CD14-positive monocyte (primary cell): ENCODE measurements at regions not wholly inside any gene's neighbourhood (a gene's known extent, or its start where the extent isn't known, plus 50 kb on each side); places are given as distances from the start of the nearest gene placed in this dataset.

Experiments used
- DNase-seq, 3 donors: peaks; one replicate each; pipeline ENCODE4 v3.0.0-alpha.2; 2011 to 2022
- H2AFZ ChIP-seq: 2 replicates; pipeline ENCODE4 v1.6.0; 2012; ENCODE audit warnings: mild to moderate bottlenecking, low read depth, low read length, inconsistent platforms; ENCODE audit not compliant: insufficient read depth, poor library complexity, severe bottlenecking
- H3K27ac ChIP-seq, 2 donors: 1 replicate in 1 of 2; 2 replicates in 1 of 2; pipeline ENCODE4 v1.5.1; 2012 to 2013; ENCODE audit warnings: low read length in 2 of 2, control low read depth in 1 of 2, inconsistent platforms in 1 of 2, low read depth in 1 of 2, mild to moderate bottlenecking in 1 of 2
- H3K27me3 ChIP-seq, 2 donors: one replicate each; pipeline versions ENCODE4 v1.6.0 to v1.6.1; 2011 to 2013; ENCODE audit warnings: low read length in 2 of 2; ENCODE audit not compliant: control insufficient read depth in 2 of 2, insufficient read depth in 2 of 2
- H3K36me3 ChIP-seq, 2 donors: replicated peaks in 1 of 2; 1 replicate in 1 of 2; 2 replicates in 1 of 2; pipeline versions ENCODE4 v1.5.1 to v1.6.1; 2012 to 2013; ENCODE audit warnings: low read length in 2 of 2, control low read depth in 1 of 2, inconsistent platforms in 1 of 2, mild to moderate bottlenecking in 1 of 2; ENCODE audit not compliant: insufficient read depth in 2 of 2, control insufficient read depth in 1 of 2
- H3K4me1 ChIP-seq, 2 donors: 1 replicate in 1 of 2; 2 replicates in 1 of 2; pipeline versions ENCODE4 v1.5.1 to v1.6.1; 2012 to 2013; ENCODE audit warnings: low read length in 2 of 2, control low read depth in 1 of 2, inconsistent platforms in 1 of 2, mild to moderate bottlenecking in 1 of 2, moderate library complexity in 1 of 2; ENCODE audit not compliant: insufficient read depth in 2 of 2, control insufficient read depth in 1 of 2
- H3K4me2 ChIP-seq: replicated peaks from 2 replicates; pipeline ENCODE3; 2012; ENCODE audit warnings: low read length, moderate library complexity, mild to moderate bottlenecking; ENCODE audit not compliant: poor library complexity, severe bottlenecking; ENCODE audit errors: extremely low read depth
- H3K4me3 ChIP-seq, 3 experiments: fragments of 200-600 bp in 1 of 3; sonication (generic) in 1 of 3; replicated peaks in 1 of 3; 1 replicate in 2 of 3; 2 replicates in 1 of 3; pipeline ENCODE4 v1.5.1; 2011 to 2013; ENCODE audit warnings: low read length in 3 of 3, mild to moderate bottlenecking in 3 of 3, control low read depth in 2 of 3, low read depth in 2 of 3, inconsistent platforms in 1 of 3, moderate library complexity in 1 of 3
- H3K79me2 ChIP-seq: 2 replicates; pipeline ENCODE4 v1.6.0; 2012; ENCODE audit warnings: mild to moderate bottlenecking, control low read depth, inconsistent platforms, low read length, moderate library complexity; ENCODE audit not compliant: insufficient read depth
- H3K9ac ChIP-seq: 2 replicates; pipeline ENCODE4 v1.6.0; 2017; ENCODE audit warnings: low read length, mild to moderate bottlenecking; ENCODE audit not compliant: insufficient read depth, poor library complexity, severe bottlenecking
- H3K9me3 ChIP-seq, 2 donors: replicated peaks in 1 of 2; 1 replicate in 1 of 2; 2 replicates in 1 of 2; pipeline versions ENCODE4 v1.5.1 to v1.6.1; 2012 to 2013; ENCODE audit warnings: low read length in 2 of 2, control low read depth in 1 of 2; ENCODE audit not compliant: control insufficient read depth in 1 of 2, insufficient read depth in 1 of 2
- H4K20me1 ChIP-seq: 2 replicates; pipeline ENCODE4 v1.6.0; 2012; ENCODE audit warnings: mild to moderate bottlenecking, low read length, control low read depth, moderate library complexity; ENCODE audit not compliant: insufficient read depth
- H3K27ac Mint-ChIP-seq, 7 donors: one replicate each; pipeline ENCODE4 v1.8.0; 2020; ENCODE audit warnings: mild to moderate bottlenecking in 7 of 7, mixed read lengths in 7 of 7, moderate library complexity in 6 of 7, inconsistent platforms in 2 of 7
- H3K27me3 Mint-ChIP-seq, 3 donors: one replicate each; pipeline ENCODE4 v1.8.0; 2021 to 2022; ENCODE audit warnings: low read depth in 3 of 3, mild to moderate bottlenecking in 3 of 3, mixed read lengths in 3 of 3, moderate library complexity in 3 of 3, inconsistent platforms in 1 of 3
- H3K36me3 Mint-ChIP-seq, 2 donors: one replicate each; pipeline ENCODE4 v1.8.0; 2020; ENCODE audit warnings: mixed read lengths in 2 of 2, inconsistent platforms in 1 of 2, mild to moderate bottlenecking in 1 of 2
- H3K4me1 Mint-ChIP-seq: one replicate; pipeline ENCODE4 v1.8.0; 2020; ENCODE audit warnings: mild to moderate bottlenecking, mixed read lengths
- H3K4me3 Mint-ChIP-seq, 2 donors: one replicate each; pipeline ENCODE4 v1.8.0; 2020; ENCODE audit warnings: mild to moderate bottlenecking in 2 of 2, mixed read lengths in 2 of 2, moderate library complexity in 1 of 2
- H3K9me3 Mint-ChIP-seq, 7 donors: one replicate each; pipeline ENCODE4 v1.8.0; 2020 to 2022; ENCODE audit warnings: mixed read lengths in 7 of 7, mild to moderate bottlenecking in 6 of 7, moderate library complexity in 6 of 7, inconsistent platforms in 2 of 7
- CTCF ChIP-seq: fragments of 200-600 bp; IDR thresholded peaks from one replicate; pipeline ENCODE4 v1.8.0; 2022; ENCODE audit warnings: antibody characterized with exemption, mild to moderate bottlenecking
- WGBS: methylation state at CpG from one replicate; pipeline ENCODE4 v1.1.5; 2013; ENCODE audit warnings: missing lambda C conversion rate; ENCODE audit not compliant: insufficient coverage; 5-methylcytosine and 5-hydroxymethylcytosine counted together
- intact Hi-C, 2 donors: fragments of 100-400 bp; cut with micrococcal nuclease; formaldehyde crosslinking; loops; one replicate each; pipeline versions ENCODE4 v1.15.0 to v1.15.1; 2023

GRCh38 chr2:2853346-2853745, 522.3 kb upstream of the MYT1L start:
- no peak overlapping the region for H2AFZ ChIP-seq
- no peaks in the 10 kb centered on the region for H3K36me3 ChIP-seq
- Mint-ChIP-seq H3K27me3 (peaks cover 0 to 3% (median 0%) of the 10 kb centered on the region in 3 donors), H3K4me1 (no peaks in the 10 kb centered on the region), H3K4me3 (no peak overlapping the region), H3K36me3 (no peaks in the 10 kb centered on the region), H3K9me3 (peaks cover 0 to 3% (median 0%) of the 10 kb centered on the region in 7 donors), H3K27ac (no peak overlapping the region)
- no peaks in the 10 kb centered on the region for H4K20me1 ChIP-seq
- no peak overlapping the region for H3K27ac ChIP-seq
- intact Hi-C loops = no loop called here
- H3K9me3 ChIP-seq = no peaks in the 10 kb centered on the region
- no peaks in the 10 kb centered on the region for H3K79me2 ChIP-seq
- 77% methylated on average over 1 of the region's 2 CpGs for WGBS
- H3K4me1 ChIP-seq = no peaks in the 10 kb centered on the region
- H3K9ac ChIP-seq = no peak overlapping the region
- H3K4me3 ChIP-seq = no peak overlapping the region
- DNase-seq = no peak
- H3K4me2 ChIP-seq = no peak overlapping the region
- no peaks in the 10 kb centered on the region for H3K27me3 ChIP-seq
- no peak for TF ChIP-seq CTCF

GRCh38 chr2:2851806-2852777, 521.0 kb upstream of the MYT1L start:
- no peaks in the 10 kb centered on the region for H3K27me3 ChIP-seq
- no peaks in the 10 kb centered on the region for H3K36me3 ChIP-seq
- WGBS = 94% methylated on average over 24 of the region's 24 CpGs
- no peaks in the 10 kb centered on the region for H3K36me3 Mint-ChIP-seq
- H3K9me3 ChIP-seq = no peaks in the 10 kb centered on the region
- intact Hi-C loops = no loop called here
- H3K9me3 Mint-ChIP-seq = peaks cover 0 to 3% (median 0%) of the 10 kb centered on the region in 7 donors
- no peaks in the 10 kb centered on the region for H4K20me1 ChIP-seq
- no peak overlapping the region for H2AFZ ChIP-seq
- no peak overlapping the region for H3K27ac ChIP-seq
- H3K4me3 Mint-ChIP-seq = no peak overlapping the region
- H3K27ac Mint-ChIP-seq = no peak overlapping the region
- H3K4me3 ChIP-seq = no peak overlapping the region
- H3K4me1 Mint-ChIP-seq = no peaks in the 10 kb centered on the region
- DNase-seq = no peak
- H3K79me2 ChIP-seq = no peaks in the 10 kb centered on the region
- no peaks in the 10 kb centered on the region for H3K4me1 ChIP-seq
- no peak overlapping the region for H3K4me2 ChIP-seq
- peaks cover 0 to 3% (median 0%) of the 10 kb centered on the region in 3 donors for H3K27me3 Mint-ChIP-seq
- no peak overlapping the region for H3K9ac ChIP-seq
- TF ChIP-seq CTCF = no peak
